ENCODE measurements at regions not wholly inside any gene's neighbourhood (a gene's known extent, or its start where the extent isn't known, plus 50 kb on each side); places are given as distances from the start of the nearest gene placed in this dataset.

GRCh38 chr14:87688524-87688923 is 304.5 kb downstream of the GALC start:
- TF ChIP-seq POLR2AphosphoS5 (IDR thresholded peaks at IDR 0.05; ENCODE audit: low read depth, low read length) = no peak
- TF ChIP-seq FOXP2 (optimal IDR thresholded peaks at IDR 0.05; ENCODE audit: borderline replicate concordance, extremely low read depth, extremely low read length, insufficient read depth) = no peak
- TF ChIP-seq REST (IDR thresholded peaks at IDR 0.05; ENCODE audit: insufficient read depth in 1 of 2, low read depth in 2 of 2, low read length in 2 of 2) = no peak
- no peak for TF ChIP-seq SIN3A (IDR thresholded peaks at IDR 0.05; ENCODE audit: borderline replicate concordance, insufficient read depth, low read length)
- TF ChIP-seq TAF1 (IDR thresholded peaks at IDR 0.05; ENCODE audit: borderline replicate concordance, insufficient read depth, low read length) = no peak

GRCh38 chr14:87687420-87687819 is 305.6 kb downstream of the GALC start:
- TF ChIP-seq TAF1 (IDR thresholded peaks at IDR 0.05; ENCODE audit: borderline replicate concordance, insufficient read depth, low read length) (no peak), POLR2AphosphoS5 (IDR thresholded peaks at IDR 0.05; ENCODE audit: low read depth, low read length) (no peak)

- TF ChIP-seq FOXP2 (optimal IDR thresholded peaks at IDR 0.05; ENCODE audit: borderline replicate concordance, extremely low read depth, extremely low read length, insufficient read depth) = no peak
- TF ChIP-seq REST (IDR thresholded peaks at IDR 0.05; ENCODE audit: insufficient read depth in 1 of 2, low read depth in 2 of 2, low read length in 2 of 2) = no peak
- TF ChIP-seq TAF1 (IDR thresholded peaks at IDR 0.05; ENCODE audit: borderline replicate concordance, insufficient read depth, low read length) = no peak
- no peak for TF ChIP-seq POLR2AphosphoS5 (IDR thresholded peaks at IDR 0.05; ENCODE audit: low read depth, low read length)
- TF ChIP-seq SIN3A (IDR thresholded peaks at IDR 0.05; ENCODE audit: borderline replicate concordance, insufficient read depth, low read length) = no peak
These were observed 306.2 kb downstream of the GALC start for GRCh38 chr14:87686746-87687145.

GRCh38 chr14:87679866-87680265 is 313.1 kb downstream of the GALC start:
- TF ChIP-seq POLR2AphosphoS5 (IDR thresholded peaks at IDR 0.05; ENCODE audit: low read depth, low read length) = no peak
- TF ChIP-seq REST (IDR thresholded peaks at IDR 0.05; ENCODE audit: insufficient read depth in 1 of 2, low read depth in 2 of 2, low read length in 2 of 2) = no peak
- TF ChIP-seq SIN3A (IDR thresholded peaks at IDR 0.05; ENCODE audit: borderline replicate concordance, insufficient read depth, low read length) = no peak
- TF ChIP-seq TAF1 (IDR thresholded peaks at IDR 0.05; ENCODE audit: borderline replicate concordance, insufficient read depth, low read length) = no peak
- no peak for TF ChIP-seq FOXP2 (optimal IDR thresholded peaks at IDR 0.05; ENCODE audit: borderline replicate concordance, extremely low read depth, extremely low read length, insufficient read depth)

GRCh38 chr14:87678624-87679023 is 314.4 kb downstream of the GALC start:
- no peak for TF ChIP-seq REST (IDR thresholded peaks at IDR 0.05; ENCODE audit: insufficient read depth in 1 of 2, low read depth in 2 of 2, low read length in 2 of 2)
- no peak for TF ChIP-seq POLR2AphosphoS5 (IDR thresholded peaks at IDR 0.05; ENCODE audit: low read depth, low read length)
- no peak for TF ChIP-seq TAF1 (IDR thresholded peaks at IDR 0.05; ENCODE audit: borderline replicate concordance, insufficient read depth, low read length)
- TF ChIP-seq FOXP2 (optimal IDR thresholded peaks at IDR 0.05; ENCODE audit: borderline replicate concordance, extremely low read depth, extremely low read length, insufficient read depth) = no peak
- no peak for TF ChIP-seq SIN3A (IDR thresholded peaks at IDR 0.05; ENCODE audit: borderline replicate concordance, insufficient read depth, low read length)

All from PFSK-1 (cell line).